GM10248 (cell line): ENCODE measurements at regions not wholly inside any gene's neighbourhood (a gene's known extent, or its start where the extent isn't known, plus 50 kb on each side); places are given as distances from the start of the nearest gene placed in this dataset.

ENCODE experiments used
- CTCF ChIA-PET: fragments of 300-600 bp; sonication (Branson Sonifier 250); formaldehyde crosslinking; extraction: SDS; loops from one replicate; lab custom pipeline; 2021; ENCODE audit warnings: antibody characterized with exemption; lab: Yijun Ruan, JAX
- POLR2A ChIA-PET: fragments of 350-650 bp; sonication (Branson Sonifier 250); formaldehyde crosslinking; extraction: SDS; loops from one replicate; lab custom pipeline; 2020; ENCODE audit warnings: antibody characterized with exemption; lab: Yijun Ruan, JAX
- DNase-seq: peaks from one replicate; pipeline ENCODE4 v3.0.0; 2012; ENCODE audit errors: extremely low spot score
- CTCF ChIP-seq: IDR thresholded peaks from 2 replicates; pipeline ENCODE4 v1.5.1; 2012; ENCODE audit warnings: mild to moderate bottlenecking, low read depth; ENCODE audit errors: extremely low read depth, missing control alignments, control extremely low read depth

GRCh38 chr4:108244606-108245005 is 75.9 kb upstream of the LEF1 start:
- CTCF ChIA-PET = interaction anchor here (1.0 to 1.1 kb wide), 3 partner anchors 9 to 11 kb away, joined by 3 to 4 read pairs (median 4); no protein-coding TSS in a partner anchor
- TF ChIP-seq CTCF = no peak
- no peak for DNase-seq
- POLR2A ChIA-PET = no interaction called here

- POLR2A ChIA-PET = no interaction called here
- no peak for TF ChIP-seq CTCF
- DNase-seq = no peak
- CTCF ChIA-PET = interaction anchor here (0.9 to 1.4 kb wide), 3 partner anchors 9 to 117 kb away, joined by 3 to 4 read pairs (median 4); no protein-coding TSS in a partner anchor
Observed at GRCh38 chr4:108240366-108240765, 71.6 kb upstream of the LEF1 start.

DNA sequence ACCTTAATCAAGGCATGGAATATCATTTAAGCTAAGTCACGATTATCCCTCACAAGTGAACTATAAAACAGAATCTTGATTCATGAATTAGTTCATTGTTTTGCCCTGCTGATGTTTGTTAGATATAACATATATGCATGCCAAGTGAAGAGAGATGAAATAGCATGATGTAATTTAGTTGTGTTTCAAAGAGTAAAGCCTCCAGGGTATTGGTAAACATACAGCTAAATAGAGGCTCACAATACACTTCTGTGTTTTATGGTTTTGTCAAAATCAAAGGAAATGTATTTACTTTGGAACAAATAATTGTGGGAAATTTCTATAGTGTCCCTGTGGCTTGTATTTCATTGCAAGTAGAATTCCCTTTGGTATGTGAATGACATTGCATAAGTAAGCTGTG is 69.0 kb upstream of the LEF1 start:
- ChIA-PET CTCF (interaction anchor here (1.0 to 1.6 kb wide), 3 partner anchors 9 to 12 kb away, joined by 3 to 4 read pairs (median 4); no protein-coding TSS in a partner anchor), POLR2A (no interaction called here)
- TF ChIP-seq CTCF = no peak
- no peak for DNase-seq

DNA sequence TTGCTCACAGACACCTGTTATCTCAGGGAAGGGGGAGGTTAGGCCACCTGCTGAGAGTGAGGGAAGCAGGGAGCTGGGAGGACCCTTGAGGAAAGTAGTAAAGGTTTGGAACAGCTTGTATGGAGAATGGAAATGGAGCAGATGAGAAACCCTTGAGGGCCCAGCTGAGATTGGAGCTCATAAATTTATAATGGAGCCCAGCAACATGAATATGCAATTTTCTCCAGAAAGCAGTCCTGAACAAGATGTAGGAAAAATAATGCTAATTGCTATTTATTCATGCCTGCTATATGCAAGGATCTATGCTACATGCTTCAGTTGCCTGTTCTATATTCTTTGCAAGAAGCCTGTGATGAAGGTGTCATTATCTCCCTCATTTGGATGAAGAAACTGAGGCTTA is 67.5 kb upstream of the LEF1 start:
- no peak for DNase-seq
- CTCF ChIA-PET = interaction anchor here (0.9 kb wide), 1 partner anchor 12 kb away, joined by 3 read pairs; no protein-coding TSS in a partner anchor
- no peak for TF ChIP-seq CTCF
- POLR2A ChIA-PET = no interaction called here

GRCh38 chr4:108227923-108228322 is 59.2 kb upstream of the LEF1 start:
- CTCF ChIA-PET = interaction anchor here (1.5 kb wide), 1 partner anchor 209 kb away, joined by 3 read pairs; no protein-coding TSS in a partner anchor
- no peak for TF ChIP-seq CTCF

DNA sequence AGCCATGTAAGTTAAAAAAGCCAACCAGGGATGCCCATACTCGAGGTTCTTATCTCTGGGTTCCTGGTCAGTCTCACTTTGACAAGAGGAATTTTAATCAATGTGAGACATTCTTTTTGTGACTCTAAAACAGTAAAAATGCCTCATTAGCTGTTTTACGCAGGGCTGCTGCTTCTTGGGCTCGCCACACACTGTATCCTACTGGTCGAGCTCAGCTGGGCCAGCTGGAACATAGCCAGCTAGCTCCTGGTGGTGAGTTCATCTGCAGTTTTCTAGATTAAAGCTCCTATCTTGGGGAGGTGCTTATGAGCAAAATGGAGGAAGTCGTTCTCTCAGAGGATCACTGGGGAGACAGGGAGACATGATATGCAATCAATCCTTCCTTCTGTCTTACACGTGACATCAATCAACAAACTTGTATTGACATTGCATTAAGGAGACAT is 55.9 kb upstream of the LEF1 start:
- ChIA-PET POLR2A (no interaction called here), CTCF (no interaction called here)
- DNase-seq = no peak
- no peak for TF ChIP-seq CTCF

More at GRCh38 chr4:108227923-108228322, 59.2 kb upstream of the LEF1 start:
- DNase-seq = no peak
- POLR2A ChIA-PET = no interaction called here
